HEK293 (cell line): ENCODE measurements at regions not wholly inside any gene's neighbourhood (a gene's known extent, or its start where the extent isn't known, plus 50 kb on each side); places are given as distances from the start of the nearest gene placed in this dataset.

Experiments
- CTCF ChIA-PET: fragments of 350-600 bp; formaldehyde crosslinking; extraction: SDS; loops from one replicate; lab custom pipeline; 2021; ENCODE audit warnings: antibody characterized with exemption; lab: Yijun Ruan, JAX
- POLR2A ChIA-PET: fragments of 300-600 bp; formaldehyde crosslinking; extraction: SDS; loops from one replicate; lab custom pipeline; 2020; ENCODE audit warnings: antibody characterized with exemption, inconsistent platforms; lab: Yijun Ruan, JAX
- H3K27ac ChIP-seq: fragments of 200-500 bp; sonication (Bioruptor generic); 2 replicates; pipeline ENCODE4 v1.5.1; 2014; ENCODE audit warnings: low read depth, low read length, control low read depth, inconsistent platforms; ENCODE audit errors: extremely low read depth
- H3K36me3 ChIP-seq, 2 experiments: fragments of 200-500 bp in 1 of 2; sonication (Bioruptor generic) in 1 of 2; 1 replicate in 1 of 2; 2 replicates in 1 of 2; pipeline ENCODE4 v1.5.1; 2014 to 2017; ENCODE audit warnings: inconsistent platforms in 2 of 2, low read length in 2 of 2; ENCODE audit not compliant: control insufficient read depth in 2 of 2, insufficient read depth in 1 of 2
- H3K4me1 ChIP-seq: fragments of 200-500 bp; sonication (Bioruptor generic); 2 replicates; pipeline ENCODE4 v1.5.1; 2014; ENCODE audit warnings: mild to moderate bottlenecking, low read length, inconsistent platforms; ENCODE audit not compliant: control insufficient read depth, insufficient read depth
- H3K4me3 ChIP-seq: 2 replicates; pipeline ENCODE4 v1.5.1; 2011; ENCODE audit warnings: low read depth, mild to moderate bottlenecking, control low read depth, low read length, moderate library complexity
- H3K9me3 ChIP-seq: fragments of 200-500 bp; sonication (Bioruptor generic); 2 replicates; pipeline ENCODE4 v1.5.1; 2014; ENCODE audit warnings: low read depth, low read length, inconsistent platforms; ENCODE audit not compliant: control insufficient read depth, insufficient read depth
- AEBP2 ChIP-seq: fragments of 450-650 bp; formaldehyde crosslinking; IDR thresholded peaks from 2 replicates; pipeline ENCODE4 v1.5.1; 2016; ENCODE audit warnings: missing biosample characterization, missing genetic modification characterization, borderline replicate concordance
- FEZF1 ChIP-seq: fragments of 450-650 bp; formaldehyde crosslinking; IDR thresholded peaks from 2 replicates; pipeline ENCODE4 v1.5.1; 2016; ENCODE audit warnings: missing biosample characterization, missing genetic modification characterization
- INSM2 ChIP-seq: fragments of 450-650 bp; formaldehyde crosslinking; IDR thresholded peaks from 2 replicates; pipeline ENCODE4 v1.5.1; 2016; ENCODE audit warnings: missing biosample characterization, missing genetic modification characterization
- WT1 ChIP-seq: fragments of 450-650 bp; formaldehyde crosslinking; IDR thresholded peaks from 2 replicates; pipeline ENCODE4 v1.5.1; 2016; ENCODE audit warnings: missing biosample characterization, missing genetic modification characterization
- ZFP41 ChIP-seq: fragments of 450-650 bp; formaldehyde crosslinking; IDR thresholded peaks from 2 replicates; pipeline ENCODE4 v1.5.1; 2016; ENCODE audit warnings: missing biosample characterization, missing genetic modification characterization, borderline replicate concordance
- ZNF121 ChIP-seq: fragments of 450-650 bp; formaldehyde crosslinking; IDR thresholded peaks from 2 replicates; pipeline ENCODE4 v1.5.1; 2016; ENCODE audit warnings: missing biosample characterization, missing genetic modification characterization
- ZNF16 ChIP-seq: fragments of 450-650 bp; formaldehyde crosslinking; IDR thresholded peaks from 2 replicates; pipeline ENCODE4 v1.5.1; 2016; ENCODE audit warnings: low read depth, missing biosample characterization, missing genetic modification characterization
- ZNF169 ChIP-seq: fragments of 450-650 bp; formaldehyde crosslinking; IDR thresholded peaks from 2 replicates; pipeline ENCODE4 v1.5.1; 2016; ENCODE audit warnings: missing biosample characterization, missing genetic modification characterization
- ZNF18 ChIP-seq: fragments of 450-650 bp; formaldehyde crosslinking; IDR thresholded peaks from 2 replicates; pipeline ENCODE4 v1.5.1; 2016; ENCODE audit warnings: missing biosample characterization, missing genetic modification characterization
- ZNF223 ChIP-seq: fragments of 450-650 bp; formaldehyde crosslinking; IDR thresholded peaks from 2 replicates; pipeline ENCODE4 v1.5.1; 2016; ENCODE audit warnings: missing biosample characterization, missing genetic modification characterization
- ZNF274 ChIP-seq, 2 experiments: fragments of 200-500 bp in 1 of 2; fragments of 450-650 bp in 1 of 2; sonication (Bioruptor generic) in 1 of 2; formaldehyde crosslinking in 1 of 2; IDR thresholded peaks; 2 replicates each; pipeline versions ENCODE4 v1.5.1 to v1.6.1; 2014 to 2016; ENCODE audit warnings: borderline replicate concordance in 1 of 2, inconsistent platforms in 1 of 2, low read length in 1 of 2, missing biosample characterization in 1 of 2, missing genetic modification characterization in 1 of 2
- ZNF362 ChIP-seq: fragments of 450-650 bp; formaldehyde crosslinking; IDR thresholded peaks from 2 replicates; pipeline ENCODE4 v1.5.1; 2016; ENCODE audit warnings: missing biosample characterization, missing genetic modification characterization
- ZNF394 ChIP-seq: fragments of 450-650 bp; formaldehyde crosslinking; IDR thresholded peaks from 2 replicates; pipeline ENCODE4 v1.5.1; 2016; ENCODE audit warnings: missing biosample characterization, missing genetic modification characterization, mild to moderate bottlenecking, moderate library complexity, borderline replicate concordance
- ZNF658 ChIP-seq: fragments of 450-650 bp; formaldehyde crosslinking; IDR thresholded peaks from 2 replicates; pipeline ENCODE4; 2016; ENCODE audit warnings: missing biosample characterization, missing genetic modification characterization
- ZNF768 ChIP-seq: fragments of 450-650 bp; formaldehyde crosslinking; IDR thresholded peaks from 2 replicates; pipeline ENCODE4 v1.5.1; 2018; ENCODE audit warnings: missing biosample characterization, mild to moderate bottlenecking, missing genetic modification characterization
- ZNF777 ChIP-seq: fragments of 450-650 bp; formaldehyde crosslinking; IDR thresholded peaks from 2 replicates; pipeline ENCODE4 v1.5.1; 2017; ENCODE audit warnings: missing biosample characterization, missing genetic modification characterization, borderline replicate concordance
- ZNF843 ChIP-seq: fragments of 450-650 bp; formaldehyde crosslinking; IDR thresholded peaks from 2 replicates; pipeline ENCODE4 v1.5.1; 2016; ENCODE audit warnings: missing biosample characterization, missing genetic modification characterization

GRCh38 chr6:163802267-163802666 is 387.7 kb downstream of the QKI start:
- TF ChIP-seq ZNF223 (tag by site-specific recombination): no peak
- no peaks in the 10 kb centered on the region for H3K9me3 ChIP-seq
- no peaks in the 10 kb centered on the region for H3K4me1 ChIP-seq
- CTCF ChIA-PET: interaction anchor here (1.2 kb wide), 1 partner anchor 29 kb away, joined by 4 read pairs; no protein-coding TSS in a partner anchor
- H3K27ac ChIP-seq: no peak overlapping the region
- POLR2A ChIA-PET: no interaction called here
- H3K4me3 ChIP-seq: no peak overlapping the region
- no peaks in the 10 kb centered on the region for H3K36me3 ChIP-seq

GRCh38 chr6:163797296-163797845 is 382.9 kb downstream of the QKI start:
- CTCF ChIA-PET: interaction anchor here (0.9 kb wide), 1 partner anchor 11 kb away, joined by 3 read pairs; no protein-coding TSS in a partner anchor
- no peak overlapping the region for H3K27ac ChIP-seq
- no peaks in the 10 kb centered on the region for H3K4me1 ChIP-seq
- no peak overlapping the region for H3K4me3 ChIP-seq
- POLR2A ChIA-PET: no interaction called here
- H3K36me3 ChIP-seq: no peaks in the 10 kb centered on the region
- no peaks in the 10 kb centered on the region for H3K9me3 ChIP-seq
- no peak for TF ChIP-seq ZNF394
- TF ChIP-seq INSM2 (tag by site-specific recombination): no peak

- Histone ChIP-seq H3K36me3 (no peaks in the 10 kb centered on the region), H3K9me3 (no peaks in the 10 kb centered on the region), H3K4me1 (no peaks in the 10 kb centered on the region), H3K4me3 (no peak overlapping the region), H3K27ac (no peak overlapping the region)
- CTCF ChIA-PET: interaction anchor here (0.7 kb wide), 2 partner anchors 139 to 218 kb away, joined by 3 to 4 read pairs; no protein-coding TSS in a partner anchor
- POLR2A ChIA-PET: no interaction called here
- no peak for TF ChIP-seq FEZF1 (tag by site-specific recombination)
- TF ChIP-seq ZNF16 (tag by site-specific recombination): no peak
- no peak for TF ChIP-seq WT1 (tag by site-specific recombination)
- TF ChIP-seq AEBP2 (tag by site-specific recombination): no peak
- TF ChIP-seq ZNF658 (tag by site-specific recombination): no peak
- no peak for TF ChIP-seq ZNF121 (tag by site-specific recombination)
- TF ChIP-seq ZNF169: no peak
- TF ChIP-seq ZNF274 (IDR thresholded peaks at IDR 0.05; ENCODE audit: low read length): no peak
- no peak for TF ChIP-seq ZNF274 (tag by site-specific recombination; IDR thresholded peaks at IDR 0.05; ENCODE audit: borderline replicate concordance)
- TF ChIP-seq ZNF777: no peak
- no peak for TF ChIP-seq ZNF18 (tag by site-specific recombination)
- TF ChIP-seq ZNF362 (tag by site-specific recombination): no peak
- TF ChIP-seq ZFP41 (tag by site-specific recombination): no peak
- no peak for TF ChIP-seq ZNF768
- TF ChIP-seq ZNF843 (tag by site-specific recombination): no peak
- TF ChIP-seq, all 188 proteins: peak for 0
Measured at GRCh38 chr6:163793011-163793983, 378.8 kb downstream of the QKI start.
